ENCODE measurements at regions not wholly inside any gene's neighbourhood (a gene's known extent, or its start where the extent isn't known, plus 50 kb on each side); places are given as distances from the start of the nearest gene placed in this dataset.

GRCh38 chr11:10371926-10372641, 67.2 kb downstream of the ADM start:
- CTCF ChIA-PET = interaction anchor here (0.6 kb wide), 1 partner anchor 134 kb away, joined by 3 read pairs; no protein-coding TSS in a partner anchor

GRCh38 chr11:10373340-10373739, 68.5 kb downstream of the ADM start:
- POLR2A ChIA-PET = interaction anchor here (1.0 kb wide), 1 partner anchor 63 kb away, joined by 4 read pairs; no protein-coding TSS in a partner anchor
- Histone ChIP-seq H3K27me3 (ENCODE audit: control insufficient read depth, insufficient read depth, low read length) (no peaks in the 10 kb centered on the region), H3K4me3 (ENCODE audit: low read depth, low read length) (no peak overlapping the region), H3K36me3 (ENCODE audit: control insufficient read depth, insufficient read depth, low read length) (no peaks in the 10 kb centered on the region)
- CTCF ChIA-PET = interaction anchor here (0.7 to 2.5 kb wide), 2 partner anchors 69 to 524 kb away, joined by 3 to 7 read pairs; partner anchors contain the start of gene ADM
- DNase-seq (ENCODE audit: low read depth) = no peak
- TF ChIP-seq CTCF (IDR thresholded peaks at IDR 0.05; ENCODE audit: insufficient read depth, low read depth, low read length) = no peak

More at GRCh38 chr11:10371926-10372641, 67.2 kb downstream of the ADM start:
- no peak for TF ChIP-seq CTCF (IDR thresholded peaks at IDR 0.05; ENCODE audit: insufficient read depth, low read depth, low read length)
- H3K27me3 ChIP-seq (ENCODE audit: control insufficient read depth, insufficient read depth, low read length) = no peaks in the 10 kb centered on the region
- H3K4me3 ChIP-seq (ENCODE audit: low read depth, low read length) = no peak overlapping the region
- no peaks in the 10 kb centered on the region for H3K36me3 ChIP-seq (ENCODE audit: control insufficient read depth, insufficient read depth, low read length)
- POLR2A ChIA-PET = no interaction called here
- no peak for DNase-seq (ENCODE audit: low read depth)

GRCh38 chr11:10373929-10374328, 69.1 kb downstream of the ADM start:
- CTCF ChIA-PET = interaction anchor here (0.7 to 2.5 kb wide), 3 partner anchors 49 to 524 kb away, joined by 3 to 7 read pairs (median 3); partner anchors contain the start of gene ADM
- DNase-seq (ENCODE audit: low read depth) = no peak
- Histone ChIP-seq H3K36me3 (ENCODE audit: control insufficient read depth, insufficient read depth, low read length) (no peaks in the 10 kb centered on the region), H3K4me3 (ENCODE audit: low read depth, low read length) (no peak overlapping the region), H3K27me3 (ENCODE audit: control insufficient read depth, insufficient read depth, low read length) (no peaks in the 10 kb centered on the region)
- POLR2A ChIA-PET = interaction anchor here (1.0 kb wide), 1 partner anchor 63 kb away, joined by 4 read pairs; no protein-coding TSS in a partner anchor
- TF ChIP-seq CTCF (IDR thresholded peaks at IDR 0.05; ENCODE audit: insufficient read depth, low read depth, low read length) = no peak

GRCh38 chr11:10374386-10374785, 69.5 kb downstream of the ADM start:
- no peak for DNase-seq (ENCODE audit: low read depth)
- POLR2A ChIA-PET = interaction anchor here (0.8 to 0.9 kb wide), 2 partner anchors 65 to 319 kb away, joined by 3 read pairs; partner anchors contain the start of gene IRAG1
- Histone ChIP-seq H3K27me3 (ENCODE audit: control insufficient read depth, insufficient read depth, low read length) (no peaks in the 10 kb centered on the region), H3K4me3 (ENCODE audit: low read depth, low read length) (no peak overlapping the region), H3K36me3 (ENCODE audit: control insufficient read depth, insufficient read depth, low read length) (no peaks in the 10 kb centered on the region)
- CTCF ChIA-PET = interaction anchor here (0.7 to 2.5 kb wide), 5 partner anchors 8 to 761 kb away, joined by 3 to 13 read pairs (median 3); partner anchors contain the start of gene ADM
- no peak for TF ChIP-seq CTCF (IDR thresholded peaks at IDR 0.05; ENCODE audit: insufficient read depth, low read depth, low read length)

GRCh38 chr11:10375280-10375971, 70.6 kb downstream of the ADM start:
- peak; percentile 94 for DNase-seq (ENCODE audit: low read depth)
- ChIA-PET CTCF (interaction anchor here (0.7 to 2.5 kb wide), 6 partner anchors 9 to 71 kb away, joined by 3 to 13 read pairs (median 4); partner anchors contain the start of gene ADM), POLR2A (interaction anchor here (0.6 to 1.0 kb wide), 4 partner anchors 66 to 318 kb away, joined by 3 to 4 read pairs (median 3); partner anchors contain the start of genes ADM and IRAG1)
- no peaks in the 10 kb centered on the region for H3K27me3 ChIP-seq (ENCODE audit: control insufficient read depth, insufficient read depth, low read length)
- H3K4me3 ChIP-seq (ENCODE audit: low read depth, low read length) = no peak overlapping the region
- TF ChIP-seq CTCF (IDR thresholded peaks at IDR 0.05; ENCODE audit: insufficient read depth, low read depth, low read length) = no peak
- no peaks in the 10 kb centered on the region for H3K36me3 ChIP-seq (ENCODE audit: control insufficient read depth, insufficient read depth, low read length)
